ENCODE measurements at regions not wholly inside any gene's neighbourhood (a gene's known extent, or its start where the extent isn't known, plus 50 kb on each side); places are given as distances from the start of the nearest gene placed in this dataset.

DNA sequence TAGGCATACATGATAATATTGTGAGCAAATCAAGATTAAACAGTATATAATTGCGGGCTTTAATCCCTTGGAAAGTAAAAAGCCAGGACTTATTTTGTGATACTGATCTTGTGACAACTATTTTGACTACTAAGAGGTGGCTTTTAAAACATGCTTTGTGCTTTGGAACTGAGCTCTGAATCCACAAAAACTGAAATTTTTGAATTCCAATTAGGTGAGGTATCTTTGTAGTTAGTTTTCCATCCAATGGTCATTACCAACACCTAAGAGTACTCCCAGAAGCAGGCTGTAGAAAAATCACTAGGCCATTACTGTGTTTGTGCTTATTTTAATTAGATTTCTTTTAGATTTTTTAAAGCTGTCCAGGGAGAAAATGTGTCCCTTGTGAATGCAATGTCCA, 559.5 kb upstream of the WWC1 start:
- in situ Hi-C loops (cut with HindIII; ENCODE audit: low sequenced_read_pairs), result no loop called here

- in situ Hi-C loops (cut with HindIII; ENCODE audit: low sequenced_read_pairs), result no loop called here
Measured at GRCh38 chr5:167732499-167732898, 558.9 kb upstream of the WWC1 start.

DNA sequence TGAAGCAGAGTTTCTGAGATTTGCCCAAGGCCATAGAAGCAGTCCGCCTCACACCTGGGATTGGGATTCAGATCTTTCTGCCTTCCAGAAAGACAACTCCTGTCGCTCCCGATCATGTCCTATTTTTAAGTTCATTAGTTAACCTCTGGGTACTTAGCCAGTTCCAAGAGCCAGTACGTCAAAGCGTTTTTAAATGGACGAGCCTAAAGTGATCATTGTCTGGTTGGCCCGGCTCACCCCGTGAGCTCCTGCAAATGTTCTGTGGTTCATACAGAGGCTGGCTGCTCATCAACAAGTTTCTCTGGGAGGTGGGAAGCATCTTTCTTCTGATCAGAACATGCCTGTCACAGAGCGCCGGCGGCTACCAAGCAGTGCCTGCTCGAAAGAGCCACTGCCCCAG, 554.5 kb upstream of the WWC1 start:
- in situ Hi-C loops (cut with HindIII; ENCODE audit: low sequenced_read_pairs), result no loop called here

DNA sequence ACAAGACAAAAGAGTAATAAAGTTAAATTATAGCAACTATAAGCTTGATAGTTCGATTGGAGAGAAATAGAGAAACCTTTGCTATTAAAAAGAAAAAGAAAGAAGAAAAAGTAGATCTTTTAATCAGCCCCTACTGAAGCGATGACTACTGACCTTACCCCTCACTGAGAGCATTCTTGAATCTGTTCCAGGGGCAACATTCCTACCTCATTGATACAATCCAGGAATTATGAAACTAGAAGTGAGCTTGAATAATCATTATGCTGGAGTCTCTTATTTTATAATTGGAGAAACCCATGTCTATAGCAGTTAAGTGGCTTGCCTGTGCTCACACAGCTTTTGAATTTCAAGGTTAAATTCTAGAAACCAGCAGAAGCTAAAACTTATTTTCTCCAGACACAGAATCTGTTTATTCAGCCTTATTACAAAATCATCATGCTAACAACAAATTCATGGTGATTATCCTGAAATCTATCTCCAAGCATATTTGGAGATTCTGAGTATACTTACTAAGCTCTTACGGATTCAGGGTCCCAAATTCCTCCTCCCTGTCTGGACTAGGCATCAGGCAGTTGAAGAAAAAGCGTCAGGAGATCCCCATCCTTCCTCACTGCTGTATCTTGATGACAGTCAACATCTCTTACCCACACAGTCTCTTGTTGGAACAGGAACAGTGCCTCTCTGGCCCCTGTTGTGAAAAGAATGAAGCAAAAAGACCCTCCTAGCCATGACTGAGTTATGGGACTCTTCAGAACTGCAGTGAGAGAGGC, 547.6 kb upstream of the WWC1 start:
- in situ Hi-C loops (cut with HindIII; ENCODE audit: low sequenced_read_pairs), result no loop called here

- in situ Hi-C loops (cut with HindIII; ENCODE audit: low sequenced_read_pairs), result no loop called here
Measured at GRCh38 chr5:167745868-167746267, 545.6 kb upstream of the WWC1 start.

- in situ Hi-C loops (cut with HindIII; ENCODE audit: low sequenced_read_pairs), result no loop called here
Measured at GRCh38 chr5:167750586-167750985, 540.9 kb upstream of the WWC1 start.

GRCh38 chr5:167752936-167753335, 538.5 kb upstream of the WWC1 start:
- in situ Hi-C loops (cut with HindIII; ENCODE audit: low sequenced_read_pairs), result no loop called here

GRCh38 chr5:167753725-167754490, 537.5 kb upstream of the WWC1 start:
- in situ Hi-C loops (cut with HindIII; ENCODE audit: low sequenced_read_pairs), result no loop called here

GRCh38 chr5:167754501-167755021, 536.9 kb upstream of the WWC1 start:
- in situ Hi-C loops (cut with HindIII; ENCODE audit: low sequenced_read_pairs), result no loop called here

GRCh38 chr5:167755420-167755819, 536.0 kb upstream of the WWC1 start:
- in situ Hi-C loops (cut with HindIII; ENCODE audit: low sequenced_read_pairs), result no loop called here

- in situ Hi-C loops (cut with HindIII; ENCODE audit: low sequenced_read_pairs), result no loop called here
Measured at GRCh38 chr5:167759057-167759821, 532.2 kb upstream of the WWC1 start.

- in situ Hi-C loops (cut with HindIII; ENCODE audit: low sequenced_read_pairs), result no loop called here
Measured at GRCh38 chr5:167763772-167764171, 527.7 kb upstream of the WWC1 start.

DNA sequence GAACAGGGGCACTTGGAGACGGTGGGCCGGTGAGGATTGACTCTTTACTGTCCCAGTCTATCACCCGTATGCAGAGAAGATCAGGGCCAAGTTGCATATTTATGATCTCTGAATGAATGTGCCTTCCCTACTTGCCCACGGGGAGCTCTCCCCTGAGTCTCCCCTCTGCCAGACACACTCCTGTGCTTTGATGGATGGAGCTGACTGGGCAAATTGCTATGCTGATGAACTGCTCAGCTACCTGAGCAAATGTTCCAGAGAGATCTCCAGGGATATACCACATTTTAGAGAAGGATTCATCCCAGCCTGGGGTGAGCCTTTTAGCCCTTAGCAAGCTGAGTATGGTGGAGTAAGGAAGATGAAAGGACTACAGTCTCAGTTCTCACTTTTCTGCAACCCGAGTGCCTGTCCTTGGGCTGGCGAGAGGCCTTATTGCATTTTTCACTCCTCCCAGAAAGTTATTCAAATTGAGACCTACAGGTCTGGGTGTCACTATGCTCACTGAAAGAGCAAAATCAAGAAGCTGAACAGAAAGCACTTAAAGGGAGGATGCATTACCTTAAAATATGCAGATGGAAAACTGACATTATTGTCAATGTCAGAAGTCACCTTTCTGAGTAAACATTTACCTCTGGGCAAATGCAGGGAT, 526.7 kb upstream of the WWC1 start:
- in situ Hi-C loops (cut with HindIII; ENCODE audit: low sequenced_read_pairs), result no loop called here

GRCh38 chr5:167765352-167765751, 526.1 kb upstream of the WWC1 start:
- in situ Hi-C loops (cut with HindIII; ENCODE audit: low sequenced_read_pairs), result no loop called here

DNA sequence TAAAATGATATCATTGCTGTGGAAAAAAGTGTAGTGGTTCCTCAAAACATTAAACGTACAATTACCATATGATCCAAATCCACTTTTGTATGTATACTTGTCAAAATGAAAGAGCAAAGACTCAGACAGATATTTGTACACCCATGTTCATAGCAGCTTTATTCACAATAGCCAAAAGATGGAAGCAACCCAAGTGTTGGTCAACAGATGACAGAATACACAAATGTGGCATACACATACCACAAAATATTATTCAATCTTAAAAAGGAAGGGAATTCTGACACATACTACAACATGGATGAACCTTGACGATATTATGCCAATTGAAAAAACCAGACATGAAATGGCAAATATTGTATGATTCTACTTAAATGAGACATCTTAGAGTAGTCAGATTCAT, 524.5 kb upstream of the WWC1 start:
- in situ Hi-C loops (cut with HindIII; ENCODE audit: low sequenced_read_pairs), result no loop called here

- in situ Hi-C loops (cut with HindIII; ENCODE audit: low sequenced_read_pairs), result no loop called here
Measured at GRCh38 chr5:167767795-167768194, 523.6 kb upstream of the WWC1 start.

DNA sequence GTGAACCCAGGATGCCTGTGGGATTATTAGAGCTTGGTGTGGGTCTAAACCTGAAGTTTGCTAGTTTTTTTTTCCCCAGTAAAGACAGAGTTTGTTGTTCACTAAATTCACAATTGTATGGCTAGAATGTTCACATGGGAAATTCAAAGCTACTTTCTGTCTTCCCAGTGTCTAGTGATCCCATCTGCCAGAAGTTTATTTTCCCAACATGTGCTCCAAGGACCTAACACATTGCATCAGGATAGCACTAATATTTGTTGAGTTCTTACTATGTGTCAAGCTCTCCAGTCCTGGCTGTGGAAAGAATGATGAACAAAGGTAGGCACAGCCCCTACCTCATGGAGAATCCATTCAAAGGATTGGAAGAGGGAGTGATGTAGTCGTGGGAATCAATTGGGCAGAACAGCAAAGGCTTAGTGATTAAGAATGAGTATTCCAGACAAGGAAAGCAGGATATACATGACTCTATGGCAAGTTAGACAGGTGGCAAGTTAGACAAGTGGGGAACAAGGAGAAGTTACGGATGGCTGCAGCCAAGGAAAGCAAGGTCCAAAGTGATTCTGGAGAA, 521.5 kb upstream of the WWC1 start:
- in situ Hi-C loops (cut with HindIII; ENCODE audit: low sequenced_read_pairs), result no loop called here

GRCh38 chr5:167770461-167770860, 521.0 kb upstream of the WWC1 start:
- in situ Hi-C loops (cut with HindIII; ENCODE audit: low sequenced_read_pairs), result no loop called here

GRCh38 chr5:167771571-167771970, 519.9 kb upstream of the WWC1 start:
- in situ Hi-C loops (cut with HindIII; ENCODE audit: low sequenced_read_pairs), result no loop called here

DNA sequence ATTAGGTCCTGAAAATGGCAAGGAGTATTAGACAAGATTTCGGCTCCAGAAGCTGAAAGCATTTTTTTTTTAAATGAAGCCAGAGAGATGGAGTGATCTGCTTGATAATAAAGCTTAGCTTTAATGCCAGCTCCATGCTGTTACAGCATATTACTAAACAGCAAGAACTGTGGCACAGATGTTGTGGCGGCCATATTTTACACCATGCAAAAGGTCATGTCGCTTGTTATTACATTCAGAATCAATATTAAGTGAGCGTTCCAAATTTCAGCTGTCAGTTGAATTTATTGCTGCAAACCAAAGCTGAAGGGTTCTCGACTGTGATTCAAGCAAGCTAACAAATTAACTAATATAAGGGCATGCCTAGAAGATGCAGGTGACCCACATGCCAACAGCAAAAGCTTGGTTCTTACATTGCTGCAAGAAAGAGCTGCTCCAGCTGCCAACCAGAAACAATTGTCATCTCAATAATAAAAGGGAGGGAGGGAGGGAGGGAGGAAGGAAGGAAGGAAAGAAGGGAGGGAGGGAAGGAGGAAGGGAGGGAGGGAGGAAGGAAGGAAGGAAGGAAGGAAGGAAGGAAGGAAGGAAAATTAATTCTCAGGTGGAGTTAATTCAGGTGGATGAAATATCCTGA, 517.7 kb upstream of the WWC1 start:
- in situ Hi-C loops (cut with HindIII; ENCODE audit: low sequenced_read_pairs), result no loop called here
